ENCODE measurements at regions not wholly inside any gene's neighbourhood (a gene's known extent, or its start where the extent isn't known, plus 50 kb on each side); places are given as distances from the start of the nearest gene placed in this dataset.

DNA sequence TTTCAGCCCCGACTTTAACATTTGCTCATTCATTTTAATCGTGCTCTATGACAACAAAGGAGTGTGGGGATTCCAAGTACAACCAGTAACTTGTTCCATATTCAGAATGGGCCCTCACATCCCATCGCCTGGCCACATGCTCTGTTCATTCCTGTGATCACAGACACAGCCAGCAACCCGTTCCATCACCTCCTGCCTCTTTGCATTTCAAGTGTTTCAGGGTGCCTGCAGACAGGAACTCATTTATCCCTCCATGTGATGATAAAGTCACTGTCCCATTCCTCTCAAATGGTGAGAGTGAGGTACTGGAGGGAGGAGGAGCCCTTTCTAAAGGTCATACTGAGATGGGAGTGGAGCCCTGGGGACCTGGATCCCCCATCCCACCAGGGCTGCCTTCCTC, 571.1 kb downstream of the MAT2B start:
- no peak for TF ChIP-seq EZH2 (IDR thresholded peaks at IDR 0.05; ENCODE audit: low read length)
- TF ChIP-seq, protein P1, sequence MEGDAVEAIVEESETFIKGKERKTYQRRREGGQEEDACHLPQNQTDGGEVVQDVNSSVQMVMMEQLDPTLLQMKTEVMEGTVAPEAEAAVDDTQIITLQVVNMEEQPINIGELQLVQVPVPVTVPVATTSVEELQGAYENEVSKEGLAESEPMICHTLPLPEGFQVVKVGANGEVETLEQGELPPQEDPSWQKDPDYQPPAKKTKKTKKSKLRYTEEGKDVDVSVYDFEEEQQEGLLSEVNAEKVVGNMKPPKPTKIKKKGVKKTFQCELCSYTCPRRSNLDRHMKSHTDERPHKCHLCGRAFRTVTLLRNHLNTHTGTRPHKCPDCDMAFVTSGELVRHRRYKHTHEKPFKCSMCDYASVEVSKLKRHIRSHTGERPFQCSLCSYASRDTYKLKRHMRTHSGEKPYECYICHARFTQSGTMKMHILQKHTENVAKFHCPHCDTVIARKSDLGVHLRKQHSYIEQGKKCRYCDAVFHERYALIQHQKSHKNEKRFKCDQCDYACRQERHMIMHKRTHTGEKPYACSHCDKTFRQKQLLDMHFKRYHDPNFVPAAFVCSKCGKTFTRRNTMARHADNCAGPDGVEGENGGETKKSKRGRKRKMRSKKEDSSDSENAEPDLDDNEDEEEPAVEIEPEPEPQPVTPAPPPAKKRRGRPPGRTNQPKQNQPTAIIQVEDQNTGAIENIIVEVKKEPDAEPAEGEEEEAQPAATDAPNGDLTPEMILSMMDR (optimal IDR thresholded peaks at IDR 0.05 in 1 of 3, IDR thresholded peaks at IDR 0.05 in 1 of 3, conservative IDR thresholded peaks at IDR 0.05 in 1 of 3; ENCODE audit: extremely low read depth in 1 of 3, insufficient read depth in 2 of 3, low read length in 3 of 3), result no peak

Data from keratinocyte (primary cell).